ENCODE measurements at regions not wholly inside any gene's neighbourhood (a gene's known extent, or its start where the extent isn't known, plus 50 kb on each side); places are given as distances from the start of the nearest gene placed in this dataset.
"Not testable (repeated sequence)": the region's sequence is repeated elsewhere in the genome, so short reads cannot be mapped to it uniquely, and the experiment has no call there.

DNA sequence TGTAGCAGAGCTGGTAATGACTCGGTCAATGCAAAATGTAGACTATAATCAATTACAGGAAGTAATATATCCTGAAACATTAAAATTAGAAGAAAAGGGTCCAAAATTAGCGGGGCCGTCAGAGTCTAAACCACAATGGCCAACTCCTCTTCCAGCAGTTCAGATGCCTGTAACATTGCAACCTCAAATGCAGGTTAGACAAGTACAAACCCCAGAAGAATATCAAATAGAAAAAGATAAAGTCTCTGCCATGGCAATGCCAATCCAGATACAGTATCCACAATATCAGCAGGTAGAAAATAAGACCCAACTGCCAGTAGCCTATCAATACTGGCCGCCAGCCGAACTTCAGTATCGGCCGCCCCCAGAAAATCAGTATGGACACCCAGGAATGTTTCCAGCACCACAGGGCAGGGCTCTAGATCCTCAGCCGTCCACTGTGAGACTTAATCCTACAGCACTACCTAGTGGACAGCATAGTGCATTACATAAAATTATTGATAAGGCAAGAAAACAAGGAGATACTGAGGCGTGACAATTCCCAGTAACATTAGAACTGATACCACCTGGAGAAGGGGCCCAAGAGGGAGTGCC is 158.4 kb downstream of the GPX5 start:
- no peak overlapping the region for H3K4me3 Mint-ChIP-seq

DNA sequence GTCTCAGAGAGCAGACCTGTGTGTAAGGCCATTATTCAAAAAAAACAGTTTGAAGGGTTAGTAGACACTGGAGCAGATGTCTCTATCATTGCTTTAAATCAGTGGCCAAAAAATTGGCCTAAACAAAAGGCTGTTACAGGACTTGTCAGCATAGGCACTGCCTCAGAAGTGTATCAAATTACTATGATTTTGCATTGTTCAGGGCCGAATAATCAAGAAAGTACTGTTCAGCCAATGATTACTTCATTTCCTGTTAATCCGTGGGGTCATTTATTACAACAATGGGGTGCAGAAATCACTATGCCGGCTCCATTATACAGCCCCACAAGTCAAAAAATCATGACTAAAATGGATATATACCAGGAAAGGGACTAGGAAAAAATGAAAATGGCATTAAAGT is 160.3 kb downstream of the GPX5 start:
- H3K27ac Mint-ChIP-seq; H3K36me3 Mint-ChIP-seq; POLR2A ChIA-PET; H3K9me3 Mint-ChIP-seq; H3K4me1 Mint-ChIP-seq; ATAC-seq; H3K4me3 Mint-ChIP-seq; DNase-seq (ENCODE audit: low spot score); H3K27me3 Mint-ChIP-seq (ENCODE audit: low read depth): not testable (repeated sequence)
- CTCF ChIA-PET, result interaction anchor here (1.6 kb wide), 1 partner anchor 155 kb away, joined by 5 read pairs; no protein-coding TSS in a partner anchor

More for the DNA sequence above, 158.4 kb downstream of the GPX5 start:
- no peaks in the 10 kb centered on the region for H3K9me3 Mint-ChIP-seq
- CTCF ChIA-PET, result interaction anchor here (0.9 kb wide), 1 partner anchor 54 kb away, joined by 3 read pairs; no protein-coding TSS in a partner anchor
- DNase-seq (ENCODE audit: low spot score) (peak; percentile 27), ATAC-seq (peak; percentile 88)
- TF ChIP-seq PRRX2 (CRISPR knock-in tag; IDR thresholded peaks at IDR 0.05), result no peak
- no peak for TF ChIP-seq GRHL2 (CRISPR knock-in tag; IDR thresholded peaks at IDR 0.05; ENCODE audit: insufficient replicate concordance, severe bottlenecking)
- TF ChIP-seq ZNF219 (CRISPR knock-in tag; IDR thresholded peaks at IDR 0.05; ENCODE audit: borderline replicate concordance), result no peak
- TF ChIP-seq SMAD3 (CRISPR knock-in tag; IDR thresholded peaks at IDR 0.05; ENCODE audit: borderline replicate concordance), result no peak
- TF ChIP-seq, protein P1, sequence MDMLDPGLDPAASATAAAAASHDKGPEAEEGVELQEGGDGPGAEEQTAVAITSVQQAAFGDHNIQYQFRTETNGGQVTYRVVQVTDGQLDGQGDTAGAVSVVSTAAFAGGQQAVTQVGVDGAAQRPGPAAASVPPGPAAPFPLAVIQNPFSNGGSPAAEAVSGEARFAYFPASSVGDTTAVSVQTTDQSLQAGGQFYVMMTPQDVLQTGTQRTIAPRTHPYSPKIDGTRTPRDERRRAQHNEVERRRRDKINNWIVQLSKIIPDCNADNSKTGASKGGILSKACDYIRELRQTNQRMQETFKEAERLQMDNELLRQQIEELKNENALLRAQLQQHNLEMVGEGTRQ (CRISPR knock-in tag; IDR thresholded peaks at IDR 0.05), result no peak
- TF ChIP-seq, protein P2, sequence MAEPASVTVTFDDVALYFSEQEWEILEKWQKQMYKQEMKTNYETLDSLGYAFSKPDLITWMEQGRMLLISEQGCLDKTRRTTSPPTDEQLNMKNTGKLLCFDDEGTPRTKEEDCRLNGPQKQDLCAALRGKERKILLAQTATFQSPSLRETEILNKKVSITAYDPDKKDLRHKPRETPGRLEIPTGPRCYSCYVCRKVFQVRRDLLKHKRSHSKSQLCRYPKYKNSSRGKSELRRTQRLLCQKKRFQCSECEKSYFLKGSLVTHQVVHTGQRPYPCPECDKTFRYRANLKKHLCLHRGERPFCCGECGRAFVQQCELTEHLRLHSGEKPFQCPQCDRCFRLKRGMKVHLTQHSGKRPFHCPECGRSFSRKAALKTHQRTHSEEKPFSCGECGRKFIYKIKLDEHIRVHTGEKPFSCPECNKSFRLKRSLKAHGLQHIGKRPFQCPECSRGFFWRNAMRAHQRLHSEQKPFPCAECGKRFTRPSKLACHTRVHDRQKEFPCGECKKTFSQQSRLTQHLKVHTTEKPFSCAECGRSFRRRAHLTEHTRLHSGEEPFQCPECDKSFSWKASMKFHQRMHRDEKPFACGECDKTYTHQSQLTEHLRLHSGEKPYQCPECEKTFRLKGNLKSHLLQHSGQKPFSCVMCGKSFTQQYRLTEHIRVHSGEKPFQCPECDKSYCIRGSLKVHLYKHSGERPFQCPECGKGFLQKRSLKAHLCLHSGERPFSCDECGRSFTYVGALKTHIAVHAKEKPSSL (CRISPR knock-in tag; conservative IDR thresholded peaks at IDR 0.05), result no peak
- TF ChIP-seq, protein P3, sequence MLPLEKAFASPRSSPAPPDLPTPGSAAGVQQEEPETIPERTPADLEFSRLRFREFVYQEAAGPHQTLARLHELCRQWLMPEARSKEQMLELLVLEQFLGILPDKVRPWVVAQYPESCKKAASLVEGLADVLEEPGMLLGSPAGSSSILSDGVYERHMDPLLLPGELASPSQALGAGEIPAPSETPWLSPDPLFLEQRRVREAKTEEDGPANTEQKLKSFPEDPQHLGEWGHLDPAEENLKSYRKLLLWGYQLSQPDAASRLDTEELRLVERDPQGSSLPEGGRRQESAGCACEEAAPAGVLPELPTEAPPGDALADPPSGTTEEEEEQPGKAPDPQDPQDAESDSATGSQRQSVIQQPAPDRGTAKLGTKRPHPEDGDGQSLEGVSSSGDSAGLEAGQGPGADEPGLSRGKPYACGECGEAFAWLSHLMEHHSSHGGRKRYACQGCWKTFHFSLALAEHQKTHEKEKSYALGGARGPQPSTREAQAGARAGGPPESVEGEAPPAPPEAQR (CRISPR knock-in tag; IDR thresholded peaks at IDR 0.05), result no peak
- no peak for TF ChIP-seq CREM (CRISPR knock-in tag; IDR thresholded peaks at IDR 0.05)
- no peak for TF ChIP-seq CBFB (CRISPR knock-in tag; IDR thresholded peaks at IDR 0.05; ENCODE audit: low read depth)
- TF ChIP-seq ZNF423 (CRISPR knock-in tag; IDR thresholded peaks at IDR 0.05), result no peak
- TF ChIP-seq GTF2I (CRISPR knock-in tag; conservative IDR thresholded peaks at IDR 0.05), result peak; percentile 79; the same call in 1 of the 2 replicates
- TF ChIP-seq SP1 (CRISPR knock-in tag; conservative IDR thresholded peaks at IDR 0.05), result no peak
- TF ChIP-seq ZNF317 (CRISPR knock-in tag; IDR thresholded peaks at IDR 0.05; ENCODE audit: borderline replicate concordance, low read depth), result no peak
- TF ChIP-seq ESRRA (CRISPR knock-in tag; IDR thresholded peaks at IDR 0.05; ENCODE audit: borderline replicate concordance), result no peak
- TF ChIP-seq, protein P4, sequence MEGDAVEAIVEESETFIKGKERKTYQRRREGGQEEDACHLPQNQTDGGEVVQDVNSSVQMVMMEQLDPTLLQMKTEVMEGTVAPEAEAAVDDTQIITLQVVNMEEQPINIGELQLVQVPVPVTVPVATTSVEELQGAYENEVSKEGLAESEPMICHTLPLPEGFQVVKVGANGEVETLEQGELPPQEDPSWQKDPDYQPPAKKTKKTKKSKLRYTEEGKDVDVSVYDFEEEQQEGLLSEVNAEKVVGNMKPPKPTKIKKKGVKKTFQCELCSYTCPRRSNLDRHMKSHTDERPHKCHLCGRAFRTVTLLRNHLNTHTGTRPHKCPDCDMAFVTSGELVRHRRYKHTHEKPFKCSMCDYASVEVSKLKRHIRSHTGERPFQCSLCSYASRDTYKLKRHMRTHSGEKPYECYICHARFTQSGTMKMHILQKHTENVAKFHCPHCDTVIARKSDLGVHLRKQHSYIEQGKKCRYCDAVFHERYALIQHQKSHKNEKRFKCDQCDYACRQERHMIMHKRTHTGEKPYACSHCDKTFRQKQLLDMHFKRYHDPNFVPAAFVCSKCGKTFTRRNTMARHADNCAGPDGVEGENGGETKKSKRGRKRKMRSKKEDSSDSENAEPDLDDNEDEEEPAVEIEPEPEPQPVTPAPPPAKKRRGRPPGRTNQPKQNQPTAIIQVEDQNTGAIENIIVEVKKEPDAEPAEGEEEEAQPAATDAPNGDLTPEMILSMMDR (IDR thresholded peaks at IDR 0.05), result peak; percentile 69
- TF ChIP-seq, protein P5, sequence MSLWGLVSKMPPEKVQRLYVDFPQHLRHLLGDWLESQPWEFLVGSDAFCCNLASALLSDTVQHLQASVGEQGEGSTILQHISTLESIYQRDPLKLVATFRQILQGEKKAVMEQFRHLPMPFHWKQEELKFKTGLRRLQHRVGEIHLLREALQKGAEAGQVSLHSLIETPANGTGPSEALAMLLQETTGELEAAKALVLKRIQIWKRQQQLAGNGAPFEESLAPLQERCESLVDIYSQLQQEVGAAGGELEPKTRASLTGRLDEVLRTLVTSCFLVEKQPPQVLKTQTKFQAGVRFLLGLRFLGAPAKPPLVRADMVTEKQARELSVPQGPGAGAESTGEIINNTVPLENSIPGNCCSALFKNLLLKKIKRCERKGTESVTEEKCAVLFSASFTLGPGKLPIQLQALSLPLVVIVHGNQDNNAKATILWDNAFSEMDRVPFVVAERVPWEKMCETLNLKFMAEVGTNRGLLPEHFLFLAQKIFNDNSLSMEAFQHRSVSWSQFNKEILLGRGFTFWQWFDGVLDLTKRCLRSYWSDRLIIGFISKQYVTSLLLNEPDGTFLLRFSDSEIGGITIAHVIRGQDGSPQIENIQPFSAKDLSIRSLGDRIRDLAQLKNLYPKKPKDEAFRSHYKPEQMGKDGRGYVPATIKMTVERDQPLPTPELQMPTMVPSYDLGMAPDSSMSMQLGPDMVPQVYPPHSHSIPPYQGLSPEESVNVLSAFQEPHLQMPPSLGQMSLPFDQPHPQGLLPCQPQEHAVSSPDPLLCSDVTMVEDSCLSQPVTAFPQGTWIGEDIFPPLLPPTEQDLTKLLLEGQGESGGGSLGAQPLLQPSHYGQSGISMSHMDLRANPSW (CRISPR knock-in tag; conservative IDR thresholded peaks at IDR 0.05; ENCODE audit: low read depth), result no peak
- no peak for TF ChIP-seq ZNF232 (CRISPR knock-in tag; IDR thresholded peaks at IDR 0.05)
- peak; percentile 100 for TF ChIP-seq ZNF121 (CRISPR knock-in tag; IDR thresholded peaks at IDR 0.05)
- TF ChIP-seq KAT7 (CRISPR knock-in tag; IDR thresholded peaks at IDR 0.05; ENCODE audit: borderline replicate concordance), result no peak
- TF ChIP-seq FOXP1 (CRISPR knock-in tag; IDR thresholded peaks at IDR 0.05; ENCODE audit: borderline replicate concordance), result no peak
- TF ChIP-seq NR1H2 (CRISPR knock-in tag; IDR thresholded peaks at IDR 0.05), result no peak
- TF ChIP-seq IRF2 (CRISPR knock-in tag; IDR thresholded peaks at IDR 0.05; ENCODE audit: borderline replicate concordance, low read depth), result no peak
- TF ChIP-seq NFE2L1 (CRISPR knock-in tag; IDR thresholded peaks at IDR 0.05), result no peak
- peaks cover 4% of the 10 kb centered on the region; the same call in 1 of the 2 replicates for H3K4me1 Mint-ChIP-seq
- POLR2A ChIA-PET, result no interaction called here
- no peak overlapping the region for H3K27ac Mint-ChIP-seq
- no peaks in the 10 kb centered on the region for H3K27me3 Mint-ChIP-seq (ENCODE audit: low read depth)
- no peaks in the 10 kb centered on the region for H3K36me3 Mint-ChIP-seq

All from WTC11 (cell line).